ENCODE measurements at regions not wholly inside any gene's neighbourhood (a gene's known extent, or its start where the extent isn't known, plus 50 kb on each side); places are given as distances from the start of the nearest gene placed in this dataset.

DNA sequence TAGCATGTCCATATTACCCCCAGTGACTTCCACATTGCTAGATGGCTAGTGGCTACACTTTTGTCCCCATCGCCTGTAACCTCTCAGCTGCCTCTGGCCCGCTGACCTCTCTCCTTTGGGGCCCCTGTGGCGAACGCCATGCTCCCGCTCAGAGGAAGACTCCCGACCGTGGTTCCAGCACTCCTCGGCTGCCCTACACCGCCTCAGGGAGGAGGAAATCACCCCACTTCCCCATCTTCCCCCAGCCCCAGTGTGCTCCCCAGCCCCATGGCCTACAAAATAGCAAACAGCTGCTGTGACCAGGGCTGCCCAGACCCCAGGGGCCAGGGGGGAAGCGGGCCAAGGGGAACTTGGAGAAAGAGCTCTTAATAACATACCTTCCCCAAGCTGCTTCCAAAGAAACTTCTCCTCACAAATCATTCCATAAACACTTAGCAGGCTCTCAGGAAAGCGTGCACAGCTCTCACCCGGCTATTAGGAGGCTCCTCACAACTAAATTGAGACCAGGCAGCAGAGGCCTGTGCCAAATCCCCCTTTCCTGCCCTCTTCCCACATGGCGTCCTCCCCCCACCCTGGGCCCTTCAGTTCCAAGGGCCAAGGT, 63.5 kb upstream of the WNT11 start:
- no peaks in the 10 kb centered on the region for H3K27me3 ChIP-seq (replicated peaks in 1 of 7)
- DNase-seq, result no peak
- no peak overlapping the region for H3K4me3 ChIP-seq
- peaks cover 0 to 11% (median 3%) of the 10 kb centered on the region in 8 donors for H3K9me3 ChIP-seq
- H3K36me3 ChIP-seq, result no peaks in the 10 kb centered on the region
- TF ChIP-seq POLR2A (IDR thresholded peaks at IDR 0.05) (no peak), POLR2AphosphoS5 (IDR thresholded peaks at IDR 0.05) (no peak)
- TF ChIP-seq, protein P1, sequence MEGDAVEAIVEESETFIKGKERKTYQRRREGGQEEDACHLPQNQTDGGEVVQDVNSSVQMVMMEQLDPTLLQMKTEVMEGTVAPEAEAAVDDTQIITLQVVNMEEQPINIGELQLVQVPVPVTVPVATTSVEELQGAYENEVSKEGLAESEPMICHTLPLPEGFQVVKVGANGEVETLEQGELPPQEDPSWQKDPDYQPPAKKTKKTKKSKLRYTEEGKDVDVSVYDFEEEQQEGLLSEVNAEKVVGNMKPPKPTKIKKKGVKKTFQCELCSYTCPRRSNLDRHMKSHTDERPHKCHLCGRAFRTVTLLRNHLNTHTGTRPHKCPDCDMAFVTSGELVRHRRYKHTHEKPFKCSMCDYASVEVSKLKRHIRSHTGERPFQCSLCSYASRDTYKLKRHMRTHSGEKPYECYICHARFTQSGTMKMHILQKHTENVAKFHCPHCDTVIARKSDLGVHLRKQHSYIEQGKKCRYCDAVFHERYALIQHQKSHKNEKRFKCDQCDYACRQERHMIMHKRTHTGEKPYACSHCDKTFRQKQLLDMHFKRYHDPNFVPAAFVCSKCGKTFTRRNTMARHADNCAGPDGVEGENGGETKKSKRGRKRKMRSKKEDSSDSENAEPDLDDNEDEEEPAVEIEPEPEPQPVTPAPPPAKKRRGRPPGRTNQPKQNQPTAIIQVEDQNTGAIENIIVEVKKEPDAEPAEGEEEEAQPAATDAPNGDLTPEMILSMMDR (IDR thresholded peaks at IDR 0.05 in 8 of 11, conservative IDR thresholded peaks at IDR 0.05 in 3 of 11), result no peak
- H3K4me1 ChIP-seq, result no peaks in the 10 kb centered on the region
- 65 to 77% (median 72%) methylated on average over 10 to 13 of the region's 13 CpGs for WGBS, 5 donors
- no peak overlapping the region for H3K27ac ChIP-seq
- intact Hi-C loops (cut with DNase I; ENCODE audit: low total_unique reads), result no loop called here

DNA sequence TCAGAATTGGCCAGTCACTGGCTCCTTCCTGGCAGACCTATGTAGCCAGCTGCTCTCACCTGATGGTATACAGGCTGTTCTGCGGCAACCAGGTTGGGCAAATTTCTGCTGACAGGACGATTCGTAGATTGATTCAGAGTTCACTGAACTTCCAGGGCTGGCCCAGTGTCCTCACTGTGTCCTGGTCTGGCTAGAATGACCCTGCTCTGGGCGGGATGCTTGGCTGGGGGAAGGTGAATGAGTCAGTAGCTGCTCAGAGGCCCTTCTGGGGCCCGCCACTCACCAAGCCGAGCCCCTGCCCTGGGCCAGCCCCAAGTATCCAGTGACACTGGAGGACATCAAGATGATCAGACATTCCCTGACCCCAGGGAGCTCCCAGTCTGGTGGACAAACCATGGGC, 62.9 kb upstream of the WNT11 start:
- peak; percentile 64 for DNase-seq
- peaks cover 0 to 6% (median under 1%) of the 10 kb centered on the region in 8 donors for H3K9me3 ChIP-seq
- H3K4me1 ChIP-seq, result no peaks in the 10 kb centered on the region
- H3K4me3 ChIP-seq, result no peak overlapping the region
- no peaks in the 10 kb centered on the region for H3K36me3 ChIP-seq
- TF ChIP-seq POLR2A (IDR thresholded peaks at IDR 0.05) (no peak), POLR2AphosphoS5 (IDR thresholded peaks at IDR 0.05) (no peak)
- TF ChIP-seq, protein P1 (IDR thresholded peaks at IDR 0.05 in 8 of 11, conservative IDR thresholded peaks at IDR 0.05 in 3 of 11), result no peak
- no peaks in the 10 kb centered on the region for H3K27me3 ChIP-seq (replicated peaks in 1 of 7)
- intact Hi-C loops (cut with DNase I; ENCODE audit: low total_unique reads), result no loop called here
- 85 to 99% (median 92%) methylated on average over 4 to 6 of the region's 6 CpGs for WGBS, 5 donors
- no peak overlapping the region for H3K27ac ChIP-seq

DNA sequence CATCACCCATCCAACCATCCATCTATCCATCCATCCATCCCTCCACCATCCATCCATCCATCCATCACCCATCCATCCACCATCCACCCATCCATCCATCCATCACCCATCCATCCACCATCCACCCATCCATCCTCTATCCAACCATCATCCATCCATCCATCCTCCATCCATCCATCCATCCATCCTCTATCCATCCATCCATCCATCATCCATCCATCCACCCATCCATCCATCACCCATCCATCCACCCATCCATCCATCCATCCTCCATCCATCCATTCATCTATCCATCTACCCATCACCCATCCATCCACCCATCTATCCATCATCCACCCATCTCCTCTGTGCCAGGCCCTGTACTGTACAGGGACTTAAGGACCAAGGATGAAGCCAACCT, 62.2 kb upstream of the WNT11 start:
- H3K4me1 ChIP-seq, result no peaks in the 10 kb centered on the region
- no peak overlapping the region for H3K4me3 ChIP-seq
- H3K9me3 ChIP-seq, result no peaks in the 10 kb centered on the region
- intact Hi-C loops (cut with DNase I; ENCODE audit: low total_unique reads), result no loop called here
- no peaks in the 10 kb centered on the region for H3K36me3 ChIP-seq
- no peaks in the 10 kb centered on the region for H3K27me3 ChIP-seq (replicated peaks in 1 of 7)
- no peak overlapping the region for H3K27ac ChIP-seq
- TF ChIP-seq, protein P1 (IDR thresholded peaks at IDR 0.05 in 8 of 11, conservative IDR thresholded peaks at IDR 0.05 in 3 of 11), result no peak
- TF ChIP-seq POLR2AphosphoS5 (IDR thresholded peaks at IDR 0.05) (no peak), POLR2A (IDR thresholded peaks at IDR 0.05) (no peak)
- no peak for DNase-seq

DNA sequence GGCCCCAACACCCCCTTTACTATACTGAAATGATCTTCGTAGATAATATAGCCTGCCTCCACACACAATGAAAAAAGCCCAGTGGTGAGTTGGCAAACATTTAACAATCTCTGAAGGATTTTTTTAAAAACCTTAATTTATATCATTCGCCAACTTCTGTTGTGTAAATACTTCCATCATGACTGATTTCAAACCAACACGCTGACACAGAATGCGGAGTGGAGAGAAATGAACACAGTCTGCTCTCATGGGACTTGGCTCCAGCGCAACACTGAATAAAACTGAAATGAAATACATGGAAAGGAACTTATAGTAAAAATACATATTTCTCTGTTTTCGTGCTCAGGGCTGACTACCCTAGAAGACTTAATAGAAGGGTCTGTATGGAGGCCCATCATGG, 61.3 kb upstream of the WNT11 start:
- DNase-seq, result no peak
- H3K36me3 ChIP-seq, result no peaks in the 10 kb centered on the region
- TF ChIP-seq POLR2AphosphoS5 (IDR thresholded peaks at IDR 0.05), result no peak
- TF ChIP-seq POLR2A (IDR thresholded peaks at IDR 0.05), result no peak
- TF ChIP-seq, protein P1 (IDR thresholded peaks at IDR 0.05 in 8 of 11, conservative IDR thresholded peaks at IDR 0.05 in 3 of 11), result no peak
- WGBS, 5 donors, result 78 to 93% (median 88%) methylated on average over 6 of the region's 6 CpGs
- no peak overlapping the region for H3K27ac ChIP-seq
- no peak overlapping the region for H3K4me3 ChIP-seq
- H3K9me3 ChIP-seq, result no peaks in the 10 kb centered on the region
- intact Hi-C loops (cut with DNase I; ENCODE audit: low total_unique reads), result no loop called here
- no peaks in the 10 kb centered on the region for H3K4me1 ChIP-seq
- H3K27me3 ChIP-seq (replicated peaks in 1 of 7), result no peaks in the 10 kb centered on the region
